Hepatic stellate cell (primary cell): ENCODE measurements at regions not wholly inside any gene's neighbourhood (a gene's known extent, or its start where the extent isn't known, plus 50 kb on each side); places are given as distances from the start of the nearest gene placed in this dataset.
"Not testable (repeated sequence)": the region's sequence is repeated elsewhere in the genome, so short reads cannot be mapped to it uniquely, and the experiment has no call there.

ENCODE experiments used
- DNase-seq: peaks from one replicate; pipeline ENCODE4 v3.0.0; 2011; ENCODE audit warnings: low spot score

- no peak for DNase-seq
Observed at GRCh38 chr7:19376538-19376937, 231.3 kb upstream of the FERD3L start.

- no peak for DNase-seq
Observed at GRCh38 chr7:19375976-19376375, 230.8 kb upstream of the FERD3L start.

GRCh38 chr7:19373334-19373733 is 228.1 kb upstream of the FERD3L start:
- no peak for DNase-seq

- no peak for DNase-seq
Observed at GRCh38 chr7:19369806-19370205, 224.6 kb upstream of the FERD3L start.

GRCh38 chr7:19369182-19369581 is 224.0 kb upstream of the FERD3L start:
- DNase-seq = no peak

GRCh38 chr7:19368491-19368925 is 223.3 kb upstream of the FERD3L start:
- DNase-seq = no peak

DNA sequence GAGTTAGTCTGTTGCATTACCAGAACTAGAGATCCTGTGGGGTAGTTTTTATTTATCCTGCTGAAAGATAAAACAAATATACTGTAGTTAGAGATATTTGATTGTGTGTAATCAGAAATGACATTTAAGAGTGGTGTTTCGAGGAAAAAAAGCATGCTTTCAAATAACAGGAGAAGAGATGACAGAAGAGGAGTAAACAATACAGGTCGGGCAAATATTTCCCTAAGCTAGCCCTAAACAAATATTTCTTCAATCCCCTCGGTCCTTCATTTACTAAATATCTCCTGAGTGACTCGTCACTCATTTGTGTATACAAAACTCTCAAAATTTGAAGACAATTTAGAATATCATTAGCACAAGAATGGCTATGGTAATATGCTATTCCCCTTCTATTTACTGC is 219.7 kb upstream of the FERD3L start:
- no peak for DNase-seq

DNA sequence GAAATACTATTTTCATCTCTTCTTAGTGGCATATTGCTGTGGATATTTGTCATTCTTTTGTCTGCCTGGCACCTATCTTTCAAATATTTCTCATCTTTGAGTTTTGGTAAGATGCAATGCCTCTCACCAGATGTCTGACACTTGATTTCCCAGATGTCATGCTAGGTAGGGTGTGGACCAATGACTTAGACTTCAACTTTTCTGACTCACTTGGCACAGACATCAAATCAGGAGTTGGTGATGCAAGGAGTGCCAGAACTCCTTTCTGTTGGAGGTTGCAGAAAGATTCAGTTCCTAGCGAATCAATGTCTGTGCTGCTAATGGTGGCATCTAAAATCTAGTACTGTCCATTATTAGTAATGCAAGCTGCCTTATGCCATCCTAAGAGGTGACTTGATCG is 216.9 kb upstream of the FERD3L start:
- no peak for DNase-seq

DNA sequence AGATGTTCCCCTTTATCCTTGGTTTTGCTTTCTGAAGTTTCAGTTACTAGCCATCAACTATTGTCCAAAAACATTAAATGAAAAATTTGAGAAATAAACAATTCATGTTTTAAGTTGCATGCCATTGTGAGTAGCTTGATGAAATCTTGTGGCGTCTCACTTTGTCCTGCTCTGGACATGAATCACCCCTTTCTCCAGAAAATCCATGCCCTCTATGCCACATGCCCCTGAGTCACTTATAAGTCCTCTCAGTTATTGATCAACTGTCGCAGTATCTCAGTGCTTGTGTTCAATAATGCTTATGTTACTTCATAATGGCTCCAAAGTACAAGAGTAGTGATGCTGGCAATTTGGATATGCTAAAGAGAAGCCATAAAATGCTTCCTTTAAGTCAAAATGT is 208.0 kb upstream of the FERD3L start:
- peak; percentile 5 for DNase-seq

GRCh38 chr7:19352305-19352695 is 207.1 kb upstream of the FERD3L start:
- no peak for DNase-seq

GRCh38 chr7:19351341-19352304 is 206.4 kb upstream of the FERD3L start:
- no peak for DNase-seq

DNA sequence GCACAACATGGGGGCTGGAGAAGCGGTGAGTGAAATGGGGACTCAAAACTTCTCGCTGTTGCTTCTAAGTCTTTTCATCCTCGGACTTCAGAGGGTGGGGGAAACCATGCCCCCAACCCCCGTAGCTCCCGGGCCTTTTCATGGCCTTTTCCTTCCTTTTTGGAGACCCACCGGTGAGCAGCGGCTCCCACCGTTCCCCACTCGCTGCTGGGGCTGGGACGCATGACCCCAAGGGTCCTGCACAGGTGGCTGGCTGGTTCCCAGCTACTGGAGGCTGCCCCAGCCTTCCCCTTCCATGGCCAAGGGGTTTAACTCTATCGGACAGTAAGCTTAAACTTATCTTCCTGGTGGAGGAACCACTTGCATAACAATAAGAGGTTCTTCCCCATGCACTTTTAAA is 194.3 kb upstream of the FERD3L start:
- no peak for DNase-seq

GRCh38 chr7:19338512-19338911 is 193.3 kb upstream of the FERD3L start:
- DNase-seq = not testable (repeated sequence)

- no peak for DNase-seq
Observed at GRCh38 chr7:19336836-19337383, 191.7 kb upstream of the FERD3L start.

DNA sequence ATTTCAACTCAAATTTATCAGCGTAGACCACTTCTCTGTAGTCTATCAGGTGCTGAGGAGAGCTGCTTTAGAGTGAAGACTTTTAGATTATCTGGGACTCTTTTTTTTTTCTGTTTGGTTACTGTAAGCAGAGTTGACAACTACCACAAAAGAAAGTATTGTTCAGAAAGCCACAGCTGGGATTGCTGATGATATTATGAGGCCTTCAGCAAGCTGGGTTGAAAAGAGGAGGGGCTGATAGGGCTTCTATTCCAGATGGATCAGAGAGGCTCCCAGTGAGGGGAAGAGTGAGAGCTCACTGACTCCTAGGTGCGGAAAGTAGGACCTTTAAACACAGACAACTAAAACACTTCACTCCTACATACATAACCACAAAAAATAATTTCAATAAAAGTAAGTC is 188.5 kb upstream of the FERD3L start:
- DNase-seq = no peak

GRCh38 chr7:19327018-19327417 is 181.8 kb upstream of the FERD3L start:
- DNase-seq = no peak

- DNase-seq = no peak
Observed at GRCh38 chr7:19322002-19322401, 176.8 kb upstream of the FERD3L start.

GRCh38 chr7:19318287-19318686 is 173.1 kb upstream of the FERD3L start:
- DNase-seq = no peak

- no peak for DNase-seq
Observed at GRCh38 chr7:19317461-19317860, 172.2 kb upstream of the FERD3L start.

- no peak for DNase-seq
Observed at GRCh38 chr7:19312416-19312815, 167.2 kb upstream of the FERD3L start.

GRCh38 chr7:19307554-19307953 is 162.3 kb upstream of the FERD3L start:
- DNase-seq = no peak

DNA sequence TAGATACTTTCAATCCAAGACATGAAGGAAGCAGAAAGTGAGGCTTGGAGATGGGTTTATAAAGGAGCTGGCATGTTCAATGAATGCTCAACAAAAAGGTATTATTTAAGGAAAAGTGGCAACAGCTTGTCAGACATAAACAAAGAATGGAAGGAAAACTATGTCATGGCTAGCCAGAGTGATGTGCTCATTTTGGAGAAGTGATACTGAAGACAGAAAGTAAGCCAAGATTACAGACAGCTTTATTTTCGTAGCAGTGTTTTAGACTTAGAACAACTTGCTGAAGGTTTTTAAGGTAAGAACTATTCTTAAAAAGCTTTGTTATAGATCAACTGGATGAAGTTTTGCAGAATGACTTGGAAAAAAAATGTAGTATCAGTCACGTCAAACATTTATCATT is 160.5 kb upstream of the FERD3L start:
- DNase-seq = no peak

- DNase-seq = no peak
Observed at GRCh38 chr7:19304086-19304485, 158.9 kb upstream of the FERD3L start.

DNA sequence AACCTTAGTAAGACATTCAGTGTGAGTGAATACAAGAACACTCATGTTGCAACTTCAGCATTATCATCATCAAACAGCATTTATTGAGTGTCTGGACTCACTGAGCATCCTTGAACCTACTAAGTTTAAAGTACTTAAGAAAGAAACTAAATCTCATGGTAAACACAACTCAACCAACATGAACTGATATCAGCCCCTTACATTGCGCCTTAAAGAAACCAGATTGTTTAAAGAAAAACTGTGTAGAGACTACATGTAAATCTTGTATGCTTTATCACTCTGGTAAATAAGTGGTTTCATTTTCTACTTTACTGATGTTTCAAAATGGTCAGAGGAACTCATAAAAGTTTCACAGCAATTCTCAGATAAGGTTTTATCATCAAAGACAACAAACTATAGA is 157.5 kb upstream of the FERD3L start:
- no peak for DNase-seq
